ENCODE measurements at regions not wholly inside any gene's neighbourhood (a gene's known extent, or its start where the extent isn't known, plus 50 kb on each side); places are given as distances from the start of the nearest gene placed in this dataset.

DNA sequence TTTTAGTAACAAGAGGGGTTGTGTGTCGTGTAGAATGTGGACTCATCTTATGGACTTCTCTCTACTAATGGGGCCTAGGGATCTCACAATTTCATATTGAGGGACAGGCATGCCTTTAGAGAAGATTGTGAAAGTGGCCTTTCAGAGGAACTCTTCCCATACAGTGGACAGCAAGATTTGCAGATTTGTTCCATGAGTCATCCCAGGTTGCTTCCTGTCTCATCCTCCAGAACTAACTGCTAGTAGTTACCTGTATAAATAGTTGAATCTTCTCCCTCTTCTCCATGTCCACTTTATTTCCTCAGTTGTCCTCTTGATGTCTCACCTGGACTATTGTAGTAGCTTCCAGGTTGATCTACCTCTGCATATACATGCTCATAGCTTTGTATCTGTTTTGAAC, 997.5 kb upstream of the CTNND2 start:
- no TSS peak for BruUV-seq (replicated peaks)
- Histone ChIP-seq H3K27ac (ENCODE audit: low read depth, low read length, poor library complexity, severe bottlenecking) (no peak overlapping the region), H4K20me1 (ENCODE audit: insufficient read depth, low read length) (no peaks in the 10 kb centered on the region), H3K36me3 (ENCODE audit: insufficient read depth, low read length) (no peaks in the 10 kb centered on the region), H2AFZ (ENCODE audit: low read length) (no peak overlapping the region), H3K4me2 (ENCODE audit: low read length) (no peak overlapping the region), H3K79me2 (ENCODE audit: insufficient read depth, low read depth, low read length) (no peaks in the 10 kb centered on the region), H3K4me3 (ENCODE audit: low read depth, low read length, poor library complexity, severe bottlenecking) (no peak overlapping the region), H3K9me3 (ENCODE audit: low read length) (no peaks in the 10 kb centered on the region), H3K4me1 (ENCODE audit: insufficient read depth, low read length, poor library complexity, severe bottlenecking) (no peaks in the 10 kb centered on the region), H3K9me2 (ENCODE audit: insufficient read depth, low read length) (no peaks in the 10 kb centered on the region)
- no peak for DNase-seq (ENCODE audit: low spot score)
- CTCF ChIA-PET (ENCODE audit: unreplicated experiment) = no interaction called here
- TF ChIP-seq EZH2phosphoT487 (IDR thresholded peaks at IDR 0.05; ENCODE audit: borderline replicate concordance, low read depth, low read length) = no peak
- TF ChIP-seq, protein P1, sequence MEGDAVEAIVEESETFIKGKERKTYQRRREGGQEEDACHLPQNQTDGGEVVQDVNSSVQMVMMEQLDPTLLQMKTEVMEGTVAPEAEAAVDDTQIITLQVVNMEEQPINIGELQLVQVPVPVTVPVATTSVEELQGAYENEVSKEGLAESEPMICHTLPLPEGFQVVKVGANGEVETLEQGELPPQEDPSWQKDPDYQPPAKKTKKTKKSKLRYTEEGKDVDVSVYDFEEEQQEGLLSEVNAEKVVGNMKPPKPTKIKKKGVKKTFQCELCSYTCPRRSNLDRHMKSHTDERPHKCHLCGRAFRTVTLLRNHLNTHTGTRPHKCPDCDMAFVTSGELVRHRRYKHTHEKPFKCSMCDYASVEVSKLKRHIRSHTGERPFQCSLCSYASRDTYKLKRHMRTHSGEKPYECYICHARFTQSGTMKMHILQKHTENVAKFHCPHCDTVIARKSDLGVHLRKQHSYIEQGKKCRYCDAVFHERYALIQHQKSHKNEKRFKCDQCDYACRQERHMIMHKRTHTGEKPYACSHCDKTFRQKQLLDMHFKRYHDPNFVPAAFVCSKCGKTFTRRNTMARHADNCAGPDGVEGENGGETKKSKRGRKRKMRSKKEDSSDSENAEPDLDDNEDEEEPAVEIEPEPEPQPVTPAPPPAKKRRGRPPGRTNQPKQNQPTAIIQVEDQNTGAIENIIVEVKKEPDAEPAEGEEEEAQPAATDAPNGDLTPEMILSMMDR (conservative IDR thresholded peaks at IDR 0.05; ENCODE audit: low read length) = no peak
- POLR2A ChIA-PET = interaction anchor here (0.7 kb wide), 1 partner anchor 989 kb away, joined by 3 read pairs; no protein-coding TSS in a partner anchor
- intact Hi-C loops (cut with micrococcal nuclease; ENCODE audit: unreplicated experiment) = no loop called here

- DNase-seq (ENCODE audit: low spot score) = no peak
- Histone ChIP-seq H3K4me2 (ENCODE audit: low read length) (no peak overlapping the region), H3K4me3 (ENCODE audit: low read depth, low read length, poor library complexity, severe bottlenecking) (no peak overlapping the region), H4K20me1 (ENCODE audit: insufficient read depth, low read length) (no peaks in the 10 kb centered on the region), H3K9me3 (ENCODE audit: low read length) (no peaks in the 10 kb centered on the region), H3K79me2 (ENCODE audit: insufficient read depth, low read depth, low read length) (no peaks in the 10 kb centered on the region), H3K4me1 (ENCODE audit: insufficient read depth, low read length, poor library complexity, severe bottlenecking) (no peaks in the 10 kb centered on the region), H3K36me3 (ENCODE audit: insufficient read depth, low read length) (no peaks in the 10 kb centered on the region), H3K9me2 (ENCODE audit: insufficient read depth, low read length) (no peaks in the 10 kb centered on the region), H2AFZ (ENCODE audit: low read length) (no peak overlapping the region), H3K27ac (ENCODE audit: low read depth, low read length, poor library complexity, severe bottlenecking) (no peak overlapping the region)
- TF ChIP-seq, protein P1 (conservative IDR thresholded peaks at IDR 0.05; ENCODE audit: low read length) = no peak
- TF ChIP-seq EZH2phosphoT487 (IDR thresholded peaks at IDR 0.05; ENCODE audit: borderline replicate concordance, low read depth, low read length) = no peak
- intact Hi-C loops (cut with micrococcal nuclease; ENCODE audit: unreplicated experiment) = no loop called here
- no TSS peak for BruUV-seq (replicated peaks)
- ChIA-PET CTCF (ENCODE audit: unreplicated experiment) (no interaction called here), POLR2A (interaction anchor here (0.6 kb wide), 2 partner anchors 9 to 1087 kb away, joined by 3 read pairs; no protein-coding TSS in a partner anchor)
Measured at GRCh38 chr5:12896086-12896485, 991.8 kb upstream of the CTNND2 start.

GRCh38 chr5:12885018-12885417, 980.8 kb upstream of the CTNND2 start:
- BruUV-seq (replicated peaks) = no TSS peak
- Histone ChIP-seq H3K4me3 (ENCODE audit: low read depth, low read length, poor library complexity, severe bottlenecking) (no peak overlapping the region), H4K20me1 (ENCODE audit: insufficient read depth, low read length) (no peaks in the 10 kb centered on the region), H3K27ac (ENCODE audit: low read depth, low read length, poor library complexity, severe bottlenecking) (no peak overlapping the region), H3K36me3 (ENCODE audit: insufficient read depth, low read length) (no peaks in the 10 kb centered on the region), H3K4me2 (ENCODE audit: low read length) (no peak overlapping the region), H3K79me2 (ENCODE audit: insufficient read depth, low read depth, low read length) (no peaks in the 10 kb centered on the region), H3K9me2 (ENCODE audit: insufficient read depth, low read length) (no peaks in the 10 kb centered on the region), H2AFZ (ENCODE audit: low read length) (no peak overlapping the region), H3K9me3 (ENCODE audit: low read length) (no peaks in the 10 kb centered on the region), H3K4me1 (ENCODE audit: insufficient read depth, low read length, poor library complexity, severe bottlenecking) (no peaks in the 10 kb centered on the region)
- TF ChIP-seq EZH2phosphoT487 (IDR thresholded peaks at IDR 0.05; ENCODE audit: borderline replicate concordance, low read depth, low read length) = no peak
- TF ChIP-seq, protein P1 (conservative IDR thresholded peaks at IDR 0.05; ENCODE audit: low read length) = no peak
- DNase-seq (ENCODE audit: low spot score) = no peak
- ChIA-PET POLR2A (no interaction called here), CTCF (ENCODE audit: unreplicated experiment) (no interaction called here)
- intact Hi-C loops (cut with micrococcal nuclease; ENCODE audit: unreplicated experiment) = no loop called here
